Germinal center (tissue), 1 donor: ENCODE measurements at regions not wholly inside any gene's neighbourhood (a gene's known extent, or its start where the extent isn't known, plus 50 kb on each side); places are given as distances from the start of the nearest gene placed in this dataset.

ENCODE experiments used
- DNase-seq: peaks from one replicate; pipeline ENCODE4 v3.0.0; 2012; ENCODE audit warnings: mixed read lengths, low spot score

DNA sequence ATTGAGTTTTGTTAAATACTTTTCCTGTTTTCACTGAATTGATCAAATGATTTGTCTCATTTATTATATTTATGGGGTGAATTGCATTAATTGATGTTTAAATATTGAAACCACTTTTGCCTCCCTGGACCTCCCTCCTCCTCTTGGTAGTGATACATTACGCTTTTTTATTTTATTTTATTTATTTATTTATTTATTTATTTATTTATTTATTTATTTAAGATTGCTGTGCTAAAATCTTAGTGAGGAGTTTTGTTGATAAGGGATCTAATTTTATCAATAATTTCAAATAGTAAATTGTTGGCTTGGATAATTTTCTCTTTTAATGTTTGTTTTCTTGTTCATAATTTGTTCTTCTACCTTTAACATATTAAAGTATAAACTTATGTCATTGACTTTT, 1281.0 kb upstream of the NXPH2 start:
- DNase-seq = no peak

DNA sequence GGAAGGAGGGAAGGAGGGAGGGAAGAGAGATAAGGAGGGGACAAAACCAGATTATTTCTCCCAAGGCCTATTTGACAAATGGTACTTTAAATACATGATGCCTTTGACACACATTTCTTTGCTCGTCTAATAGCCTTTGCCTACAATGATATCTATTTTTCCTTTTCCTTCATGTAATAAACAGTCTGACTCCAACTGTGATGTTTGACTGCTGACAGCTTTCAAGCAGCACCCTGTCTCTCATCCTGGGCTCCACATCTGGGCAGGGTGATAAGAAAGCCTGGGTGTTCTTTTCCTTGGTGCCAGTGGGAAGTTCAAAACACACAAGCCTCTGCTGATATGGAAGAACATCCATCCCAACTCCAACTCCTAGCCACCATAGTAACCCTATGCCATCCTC, 1277.7 kb upstream of the NXPH2 start:
- DNase-seq = no peak

DNA sequence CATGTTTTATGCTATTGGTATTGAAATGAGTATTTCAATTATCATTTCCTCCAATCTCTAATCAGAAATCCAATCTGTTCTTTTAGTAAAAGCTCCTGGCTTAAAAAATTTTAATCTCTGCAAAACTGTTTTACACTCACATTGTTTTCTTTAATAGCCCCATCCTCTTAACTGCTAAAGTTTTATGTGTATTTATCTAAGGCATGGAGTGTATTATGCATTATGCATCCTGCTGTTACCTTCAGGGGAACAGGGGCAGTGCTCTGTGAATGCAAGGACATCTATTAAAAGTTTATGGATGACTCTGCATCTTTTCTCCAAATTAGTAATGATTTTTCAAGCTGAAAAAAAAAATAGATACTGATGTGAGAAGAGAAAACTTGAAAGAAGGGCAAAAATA, 1261.6 kb upstream of the NXPH2 start:
- no peak for DNase-seq

DNA sequence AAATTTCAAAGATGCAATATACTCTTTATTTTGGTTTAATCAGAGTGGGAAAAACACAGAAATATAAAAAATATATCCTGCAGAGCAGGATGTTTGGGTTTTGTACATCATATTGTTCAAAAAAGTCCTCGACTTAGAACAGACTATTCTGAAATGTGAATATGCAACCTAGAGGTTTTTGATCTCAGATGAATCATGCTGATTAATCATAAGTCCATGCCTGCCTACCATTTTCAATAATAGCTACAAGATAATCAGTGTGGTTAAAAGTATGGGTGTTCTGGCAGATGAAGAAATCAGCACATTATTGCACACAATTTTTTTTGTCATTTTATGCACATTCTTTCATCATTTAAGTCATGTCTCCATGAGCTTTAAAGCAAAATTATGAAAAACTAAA, 1261.0 kb upstream of the NXPH2 start:
- DNase-seq = no peak

DNA sequence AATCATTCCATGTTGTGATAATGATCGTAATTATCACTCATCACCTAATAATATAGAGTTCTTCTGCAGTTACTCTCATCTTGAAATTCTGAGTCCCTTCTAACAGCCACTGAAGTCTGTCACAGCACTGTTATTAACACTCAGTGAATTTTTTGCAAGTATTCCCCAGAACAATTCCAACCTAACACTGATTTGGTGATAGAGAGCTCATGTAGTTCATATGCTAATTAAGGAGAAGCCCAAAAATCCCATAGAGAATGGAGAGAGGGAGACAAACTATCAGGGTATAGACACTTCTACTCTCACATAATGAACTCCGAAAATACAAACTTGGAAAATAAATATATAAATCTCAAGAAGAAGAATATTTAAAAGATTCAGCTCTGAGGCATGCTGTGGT, 1253.4 kb upstream of the NXPH2 start:
- no peak for DNase-seq

DNA sequence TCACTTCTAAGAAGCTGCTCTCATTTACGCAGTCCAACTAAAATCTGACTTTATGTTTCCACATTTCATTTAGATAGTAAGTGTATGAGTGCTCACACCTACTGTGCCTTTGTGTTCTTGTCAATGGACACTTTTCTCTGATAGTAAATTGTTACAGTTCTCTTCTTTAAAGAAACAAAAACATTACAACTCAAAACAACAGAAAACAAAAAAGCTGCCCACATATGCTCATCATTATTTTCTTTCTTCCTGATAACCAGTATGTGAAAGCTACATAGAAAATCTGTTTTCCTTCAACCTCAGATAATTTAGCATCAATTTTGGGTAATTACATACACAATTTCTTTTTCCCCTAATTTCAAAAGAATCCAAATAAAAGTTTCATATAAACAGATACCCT, 1247.8 kb upstream of the NXPH2 start:
- no peak for DNase-seq

DNA sequence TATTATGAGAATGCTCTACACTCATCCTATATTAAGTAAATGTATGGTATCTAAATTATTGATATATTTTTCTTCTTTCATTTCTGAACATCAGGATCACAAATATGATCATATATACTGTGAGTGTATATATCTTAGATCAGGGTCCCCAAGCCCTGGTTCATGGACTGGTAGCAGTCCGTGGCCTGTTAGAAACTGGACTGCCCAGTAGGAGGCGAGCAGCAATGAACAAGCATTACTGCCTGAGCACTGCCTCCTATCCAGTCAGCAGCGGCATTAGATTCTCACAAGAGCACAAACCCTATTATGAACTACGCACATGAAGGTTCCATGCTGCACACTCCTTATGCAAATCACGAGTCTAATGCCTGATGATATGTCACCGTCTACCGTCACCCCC, 1247.1 kb upstream of the NXPH2 start:
- no peak for DNase-seq

DNA sequence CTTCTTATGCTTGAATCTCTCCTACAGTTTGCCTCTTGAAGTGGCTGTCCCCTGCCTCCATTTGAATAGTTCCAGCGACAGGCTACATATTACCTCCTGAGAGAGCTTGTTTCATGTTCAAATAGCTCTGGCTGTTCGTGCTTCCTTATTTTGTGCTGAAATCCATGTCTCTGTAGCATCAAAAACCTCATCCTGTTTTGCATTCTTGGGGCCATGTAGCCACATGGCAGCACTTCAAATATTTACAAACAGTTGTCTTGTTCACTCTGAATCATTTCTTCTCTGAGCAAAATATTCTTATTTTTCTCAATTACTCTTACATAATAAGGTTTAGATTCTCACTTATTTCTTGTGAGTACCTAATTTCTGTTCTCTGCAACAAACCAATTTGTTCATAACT, 1243.1 kb upstream of the NXPH2 start:
- DNase-seq = no peak

DNA sequence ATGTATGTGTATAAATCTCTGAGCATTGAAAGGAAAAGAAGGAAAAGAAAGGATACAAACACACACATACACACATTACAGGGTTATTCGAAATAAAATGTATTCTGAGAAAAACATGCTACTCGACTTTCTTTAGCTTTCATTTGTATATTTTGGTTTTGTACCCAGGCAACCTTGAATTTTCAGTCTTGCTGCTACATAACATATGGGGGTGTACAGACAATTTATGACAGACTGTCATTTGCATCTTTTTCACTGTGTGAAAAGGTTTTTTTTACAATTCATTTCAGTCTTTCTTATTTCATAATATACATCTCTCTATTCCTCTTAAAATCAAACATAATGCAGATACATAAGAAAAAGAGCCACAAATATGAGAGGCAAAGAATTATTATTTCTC, 1238.4 kb upstream of the NXPH2 start:
- no peak for DNase-seq

DNA sequence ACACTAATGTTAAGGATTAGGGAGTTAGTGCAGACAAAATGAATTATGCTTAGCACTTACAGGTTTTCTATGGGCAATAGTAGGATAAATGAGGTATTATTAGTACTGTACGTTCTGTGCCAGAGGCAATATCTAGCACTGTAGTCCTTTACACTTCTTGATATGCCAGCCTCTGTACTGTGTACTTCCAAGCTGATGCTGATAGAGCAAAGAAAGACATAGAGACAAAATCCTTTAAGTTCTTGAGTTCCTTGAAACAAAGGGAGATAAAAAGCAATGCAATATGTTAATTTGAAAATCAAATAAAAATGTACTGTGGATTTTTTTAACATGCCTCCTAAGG, 1234.0 kb upstream of the NXPH2 start:
- no peak for DNase-seq

DNA sequence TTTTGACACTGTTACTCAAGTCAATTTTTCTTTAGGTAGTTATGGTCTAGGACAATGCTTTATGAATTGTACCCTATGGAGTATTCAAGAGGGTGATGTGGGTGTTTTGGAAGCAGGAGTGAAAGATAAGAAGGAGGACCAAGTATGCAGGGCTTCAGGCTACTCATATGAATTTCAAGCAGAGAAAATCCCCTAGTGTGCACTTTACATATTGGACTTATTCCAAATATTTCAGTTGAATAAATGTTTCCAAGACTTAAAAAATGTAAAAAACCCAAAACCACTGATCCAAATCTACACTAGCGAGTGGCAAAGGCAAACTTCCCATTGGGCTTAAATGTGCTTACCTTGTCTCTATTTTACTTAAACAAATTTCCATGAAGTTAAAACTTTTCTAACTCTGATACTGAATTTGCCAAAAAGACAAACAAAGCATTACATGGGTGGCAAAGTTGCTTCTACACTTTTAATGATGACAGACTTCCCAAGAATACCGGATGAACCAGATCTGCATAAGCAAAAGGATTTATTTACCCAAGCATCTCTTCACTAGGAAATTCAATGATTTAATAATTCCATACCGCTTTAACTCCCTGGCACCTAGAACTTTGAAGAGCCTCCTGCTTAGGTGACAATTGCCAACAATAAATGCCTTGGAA, 1233.5 kb upstream of the NXPH2 start:
- DNase-seq = no peak

DNA sequence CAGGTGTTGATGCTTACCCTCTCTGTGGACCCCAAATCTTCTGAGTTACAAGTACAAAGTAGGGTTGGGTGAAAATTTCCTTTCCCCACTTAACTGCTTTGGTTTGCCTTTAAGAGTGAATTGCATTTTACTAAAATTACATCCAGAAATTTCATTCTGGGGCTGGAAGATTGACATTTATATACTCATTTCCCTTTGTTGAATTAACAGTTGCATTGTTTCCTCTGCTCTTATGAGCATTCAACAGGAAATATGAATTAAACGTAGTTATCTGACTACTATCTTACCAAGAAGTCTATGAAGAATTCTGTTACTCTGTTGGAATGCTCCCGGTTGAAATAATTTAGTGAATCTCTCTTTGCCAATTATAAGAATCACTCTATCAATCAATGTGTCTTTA, 1231.1 kb upstream of the NXPH2 start:
- DNase-seq = no peak

DNA sequence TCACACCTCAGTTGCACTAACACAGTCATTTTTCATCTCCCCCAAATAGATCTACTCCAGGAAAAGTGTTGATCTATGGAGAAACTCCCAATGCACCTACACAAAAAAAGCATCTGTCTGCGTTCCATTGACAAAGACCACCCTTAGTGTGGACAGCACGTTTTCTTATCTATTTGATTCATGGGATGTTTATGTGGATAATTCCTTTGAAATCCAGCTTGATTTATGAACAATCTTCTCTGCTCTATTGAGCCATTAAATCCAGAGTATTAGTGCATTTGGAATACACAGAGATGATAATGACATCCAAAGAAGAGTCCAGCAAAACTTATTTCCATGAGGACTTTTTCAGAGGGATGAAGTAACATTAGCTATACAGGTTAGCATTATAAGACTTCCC, 1221.9 kb upstream of the NXPH2 start:
- DNase-seq = no peak

DNA sequence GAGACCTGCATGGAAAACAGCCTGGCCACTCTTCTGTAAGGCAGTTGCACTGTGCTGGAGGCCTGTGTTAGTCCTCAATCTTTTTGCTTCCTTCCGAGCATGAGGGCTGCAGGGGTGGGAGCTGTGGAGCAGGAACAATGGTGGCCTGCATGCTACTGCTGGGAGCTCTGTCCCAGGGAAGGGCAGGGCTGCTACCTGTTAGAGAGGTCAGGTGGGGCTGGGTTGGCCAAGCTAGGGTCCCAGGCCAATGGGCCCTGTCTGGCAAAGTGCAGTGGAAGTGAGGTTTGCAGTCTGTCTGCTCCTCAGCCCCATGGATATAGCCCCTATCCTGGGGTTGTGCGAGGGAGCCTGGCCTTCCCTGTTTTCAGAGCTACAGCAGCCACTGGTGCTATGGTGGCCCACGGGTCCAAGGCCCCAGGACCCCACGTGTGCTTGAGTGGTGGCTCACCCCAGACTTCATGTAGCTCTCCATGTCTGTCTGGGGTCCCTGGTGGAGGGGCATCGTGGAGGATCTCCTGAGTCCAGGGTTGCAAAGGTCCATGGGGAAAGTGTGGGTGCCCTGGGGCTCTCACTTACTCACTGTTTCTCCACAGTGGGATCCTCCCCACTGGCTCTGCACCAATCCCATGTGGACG, 1212.6 kb upstream of the NXPH2 start:
- DNase-seq = no peak

DNA sequence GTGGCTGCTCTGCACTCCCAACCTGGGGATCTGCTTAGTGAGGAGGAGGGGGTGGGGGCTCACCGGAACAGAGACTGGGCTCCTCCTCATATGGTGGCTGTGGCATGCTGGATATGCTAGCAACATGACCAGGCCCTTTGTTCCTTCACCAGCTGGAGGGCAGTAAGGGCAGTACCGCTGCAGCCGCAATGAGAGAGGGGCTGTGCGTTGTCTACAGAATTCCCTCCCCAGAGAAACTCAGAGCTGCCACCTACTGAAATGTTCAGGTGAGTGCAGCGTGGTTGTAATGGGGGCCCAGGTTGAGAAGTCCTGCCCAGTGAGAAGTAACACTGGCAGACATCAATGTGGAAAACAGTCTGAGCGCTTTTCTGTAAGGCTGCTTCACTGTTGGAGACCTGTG, 1211.9 kb upstream of the NXPH2 start:
- DNase-seq = no peak

DNA sequence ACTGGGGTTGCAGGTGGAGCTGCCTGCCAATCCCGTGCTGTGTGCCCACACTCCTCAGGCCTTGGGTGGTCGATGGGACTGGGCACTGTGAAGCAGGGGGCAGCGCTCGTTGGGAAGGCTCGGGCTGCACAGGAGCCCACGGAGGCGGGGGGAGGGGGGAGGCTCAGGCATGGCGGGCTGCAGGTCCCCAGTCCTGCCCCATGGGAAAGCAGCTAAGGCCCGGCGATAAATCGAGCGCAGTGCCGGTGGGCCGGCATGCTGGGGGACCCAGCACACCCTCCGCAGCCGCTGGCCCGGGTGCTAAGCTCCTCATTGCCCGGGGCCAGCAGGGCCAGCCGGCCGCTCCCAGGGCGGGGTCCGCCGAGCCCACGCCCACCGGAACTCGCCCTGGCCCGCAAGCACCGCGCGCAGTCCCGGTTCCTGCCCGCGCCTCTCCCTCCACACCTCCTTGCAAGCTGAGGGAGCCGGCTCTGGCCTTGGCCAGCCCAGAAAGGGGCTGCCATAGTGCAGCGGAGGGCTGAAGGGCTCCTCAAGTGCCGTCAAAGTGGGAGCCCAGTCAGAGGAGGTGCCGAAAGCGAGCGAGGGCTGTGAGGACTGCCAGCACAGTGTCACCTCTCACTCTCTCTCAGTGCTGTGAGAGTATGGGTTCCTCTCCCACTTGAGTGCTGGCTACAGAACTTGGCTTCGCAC, 1210.6 kb upstream of the NXPH2 start:
- DNase-seq = no peak

DNA sequence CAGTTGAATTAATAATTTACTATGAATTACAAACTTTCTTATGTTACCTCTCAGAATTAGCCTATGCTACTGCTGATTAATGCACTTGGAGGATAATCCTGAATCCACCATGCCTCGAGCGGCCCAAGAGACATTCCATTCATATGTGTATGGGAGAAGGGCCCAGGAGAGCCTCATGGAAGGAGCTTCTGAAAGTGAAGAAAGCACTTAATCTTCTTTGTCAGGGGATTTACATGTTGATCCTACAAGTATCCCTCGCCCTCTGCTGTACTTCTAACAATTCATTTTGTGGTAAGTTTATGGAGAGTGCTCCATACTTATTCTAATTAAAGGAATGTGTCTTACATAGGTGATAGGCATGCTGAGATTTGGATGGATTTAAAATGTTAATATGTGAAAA, 1189.1 kb upstream of the NXPH2 start:
- no peak for DNase-seq

DNA sequence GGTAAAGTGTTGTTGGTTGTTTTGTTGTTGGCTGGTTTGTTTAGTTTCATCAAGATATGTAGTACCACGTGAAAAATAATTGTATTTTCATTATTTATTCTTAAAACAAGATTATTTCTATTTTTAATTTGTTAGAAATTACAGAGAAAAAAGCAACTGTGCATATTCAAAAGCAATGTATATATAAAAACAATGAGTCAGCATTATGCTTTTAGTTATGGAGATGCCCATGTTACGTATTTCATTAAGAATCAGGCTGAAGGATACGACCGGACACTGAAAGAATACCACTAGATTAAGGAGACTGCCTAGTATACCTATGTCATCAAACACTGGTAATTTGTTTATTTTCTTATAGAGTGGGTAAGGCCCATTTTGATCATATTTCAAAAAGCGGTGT, 1188.4 kb upstream of the NXPH2 start:
- no peak for DNase-seq

DNA sequence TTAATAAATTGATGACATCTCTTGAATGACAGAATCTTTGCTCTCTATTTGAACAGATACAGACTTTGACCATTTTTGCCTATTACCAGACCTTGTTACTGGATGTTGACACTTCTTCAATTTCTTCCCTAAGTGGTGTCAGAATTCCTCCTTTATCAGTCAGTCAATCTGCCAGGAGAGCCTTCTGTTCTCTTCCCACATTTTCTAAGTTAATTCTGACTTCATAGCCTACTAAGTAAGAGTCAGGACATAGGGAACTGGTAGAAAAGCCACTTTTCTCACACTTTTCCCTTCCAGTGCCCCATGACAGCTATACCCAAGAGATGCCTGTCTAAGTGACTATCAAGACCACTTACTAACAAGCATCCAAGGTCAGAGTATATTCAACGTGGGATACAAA, 1187.5 kb upstream of the NXPH2 start:
- no peak for DNase-seq

DNA sequence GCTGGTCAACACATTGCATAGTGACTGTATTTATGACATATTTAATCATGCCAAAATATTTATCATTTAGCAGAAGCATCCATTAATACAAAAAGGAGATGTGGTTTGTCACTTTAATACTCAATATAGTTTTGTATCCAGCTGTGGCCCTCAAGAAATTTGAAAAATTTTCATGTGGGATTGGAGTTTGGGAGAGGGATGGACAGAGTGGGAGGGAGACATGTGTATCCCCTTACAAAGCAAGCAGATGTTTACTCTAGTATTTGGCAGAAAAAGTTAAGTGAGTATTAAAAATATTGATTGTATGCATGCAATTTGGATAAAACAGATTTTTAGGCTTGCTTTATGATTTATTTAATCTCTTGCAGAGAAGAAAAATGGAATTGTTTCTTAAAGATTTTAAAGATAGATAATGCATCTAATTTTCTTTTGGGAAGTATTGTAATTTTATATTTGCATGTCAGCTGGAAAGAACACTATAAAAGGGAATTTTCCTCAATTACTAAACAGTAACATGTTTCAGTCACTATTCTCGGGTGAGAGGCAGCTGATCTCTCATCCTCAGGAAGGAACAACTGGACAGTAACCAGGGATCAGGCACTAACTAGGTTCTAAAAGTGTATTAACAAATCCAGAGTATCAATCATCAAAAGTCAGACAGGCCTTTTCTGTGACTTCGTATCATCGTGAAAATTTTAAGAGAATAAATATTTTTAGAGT, 1184.7 kb upstream of the NXPH2 start:
- no peak for DNase-seq

DNA sequence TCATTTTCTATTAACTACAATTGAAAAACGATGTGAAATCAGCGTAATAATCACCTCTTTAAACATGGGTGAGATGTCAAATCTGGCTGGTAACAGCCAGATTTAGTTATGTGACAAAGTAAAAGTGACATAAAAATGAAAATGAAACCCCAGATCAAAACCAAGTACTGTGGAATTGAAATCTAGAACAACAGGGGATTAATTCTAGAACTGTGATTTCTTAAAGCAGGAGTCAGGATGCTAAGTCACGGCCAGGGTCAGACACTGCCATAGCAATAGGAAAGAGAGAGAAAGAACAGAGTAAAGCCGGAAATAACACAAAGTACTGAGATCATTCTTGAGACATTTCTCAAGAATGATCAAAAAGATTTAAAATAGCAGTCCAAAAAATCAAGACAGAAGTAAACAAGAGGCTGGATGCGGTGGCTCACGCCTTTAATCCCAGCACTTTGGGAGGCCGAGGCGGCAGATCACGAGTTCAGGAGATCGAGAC, 1183.7 kb upstream of the NXPH2 start:
- DNase-seq = no peak

DNA sequence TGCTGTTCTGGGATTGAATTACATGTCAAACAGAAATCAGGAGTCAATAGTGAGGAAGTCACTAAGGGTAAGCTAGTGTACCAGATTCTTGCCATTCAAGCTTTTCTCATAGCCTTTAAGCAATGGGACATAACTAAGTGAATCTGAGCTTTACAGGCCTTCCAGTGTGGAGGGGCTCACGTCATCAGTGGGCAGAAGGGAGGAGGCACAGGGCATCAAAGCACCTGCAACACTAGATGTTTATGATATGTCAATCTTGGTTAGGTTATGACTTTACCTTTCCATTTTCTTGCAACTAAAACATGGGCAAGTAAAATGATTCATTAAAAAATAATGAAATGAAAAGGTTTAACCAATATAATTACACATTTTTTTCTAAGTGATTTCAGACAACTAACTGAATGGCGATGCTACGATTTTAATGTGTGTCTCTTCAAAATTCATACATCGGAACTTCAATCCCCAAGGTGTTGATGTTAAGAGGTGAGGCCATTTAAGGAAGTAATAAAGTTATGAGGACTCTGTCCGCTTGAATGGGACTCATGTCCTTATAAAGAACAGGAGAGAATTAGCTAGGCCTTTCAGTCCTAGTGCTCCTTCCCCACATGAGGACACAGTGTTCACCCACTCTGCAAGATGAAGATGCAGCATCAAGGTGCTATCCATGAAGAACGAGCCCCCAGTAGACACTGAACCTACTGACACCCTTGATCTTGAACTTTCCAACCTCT, 1169.2 kb upstream of the NXPH2 start:
- no peak for DNase-seq
